ENCODE measurements at regions not wholly inside any gene's neighbourhood (a gene's known extent, or its start where the extent isn't known, plus 50 kb on each side); places are given as distances from the start of the nearest gene placed in this dataset.

DNA sequence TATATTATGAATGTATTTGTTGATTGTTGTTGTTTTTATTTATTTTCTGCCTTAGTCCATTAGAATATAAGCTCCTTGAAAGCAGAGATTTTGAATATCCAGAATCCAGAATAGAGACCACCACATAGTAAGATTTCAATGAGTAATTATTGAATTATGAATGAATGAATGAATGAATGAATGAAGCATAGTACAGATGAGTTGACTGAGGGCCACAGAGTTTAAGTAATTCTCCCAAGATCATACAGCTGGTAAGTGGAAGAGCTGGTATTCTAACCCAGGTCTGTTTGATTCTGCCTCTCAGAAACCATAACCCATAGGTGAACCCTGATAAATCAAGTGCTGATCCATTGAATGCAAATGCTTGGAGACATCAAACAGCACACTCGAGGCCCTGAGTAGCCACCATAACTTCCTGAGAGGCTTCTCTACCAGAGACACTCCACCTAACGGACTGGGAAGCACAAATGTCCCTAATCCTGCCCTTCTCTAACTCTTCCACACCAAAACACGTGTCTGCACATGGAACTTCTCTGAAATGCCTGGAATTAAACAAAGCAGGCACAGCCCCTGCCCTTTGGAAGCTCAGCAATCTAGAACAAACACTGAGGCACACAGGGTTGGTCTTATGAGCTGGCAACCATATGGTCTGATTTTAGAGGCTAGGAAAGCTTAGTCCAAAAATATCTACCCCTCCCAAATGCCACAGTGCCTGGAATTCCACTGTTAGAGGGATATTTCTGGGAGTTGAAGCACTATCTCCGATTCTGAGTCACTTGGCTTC is 190.1 kb downstream of the FOXO1 start:
- no peak for TF ChIP-seq ZNF175 (tag by site-specific recombination; IDR thresholded peaks at IDR 0.05)
- no peak for TF ChIP-seq ZNF791 (tag by site-specific recombination; IDR thresholded peaks at IDR 0.05)
- TF ChIP-seq ZNF624 (tag by site-specific recombination; IDR thresholded peaks at IDR 0.05): no peak
- TF ChIP-seq ZNF561 (tag by site-specific recombination; IDR thresholded peaks at IDR 0.05; ENCODE audit: borderline replicate concordance): no peak
- TF ChIP-seq OVOL3 (tag by site-specific recombination; IDR thresholded peaks at IDR 0.05): no peak
- no peak for TF ChIP-seq IKZF3 (tag by site-specific recombination; IDR thresholded peaks at IDR 0.05)
- TF ChIP-seq, protein P1, sequence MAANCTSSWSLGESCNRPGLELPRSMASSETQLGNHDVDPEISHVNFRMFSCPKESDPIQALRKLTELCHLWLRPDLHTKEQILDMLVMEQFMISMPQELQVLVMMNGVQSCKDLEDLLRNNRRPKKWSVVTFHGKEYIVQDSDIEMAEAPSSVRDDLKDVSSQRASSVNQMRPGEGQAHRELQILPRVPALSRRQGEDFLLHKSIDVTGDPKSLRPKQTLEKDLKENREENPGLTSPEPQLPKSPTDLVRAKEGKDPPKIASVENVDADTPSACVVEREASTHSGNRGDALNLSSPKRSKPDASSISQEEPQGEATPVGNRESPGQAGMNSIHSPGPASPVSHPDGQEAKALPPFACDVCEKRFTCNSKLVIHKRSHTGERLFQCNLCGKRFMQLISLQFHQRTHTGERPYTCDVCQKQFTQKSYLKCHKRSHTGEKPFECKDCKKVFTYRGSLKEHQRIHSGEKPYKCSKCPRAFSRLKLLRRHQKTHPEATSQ (tag by site-specific recombination; IDR thresholded peaks at IDR 0.05): no peak
- TF ChIP-seq GLI4 (tag by site-specific recombination; IDR thresholded peaks at IDR 0.05): no peak
- no peak for TF ChIP-seq ZNF843 (tag by site-specific recombination; IDR thresholded peaks at IDR 0.05)
- TF ChIP-seq SP3 (tag by site-specific recombination; IDR thresholded peaks at IDR 0.05): no peak
- no peak for TF ChIP-seq GLIS1 (tag by site-specific recombination; IDR thresholded peaks at IDR 0.05)
- no peak for TF ChIP-seq SETDB1 (IDR thresholded peaks at IDR 0.05; ENCODE audit: insufficient read length, low read length)
- no peak for TF ChIP-seq ZBTB21 (tag by site-specific recombination; IDR thresholded peaks at IDR 0.05)
- no peak for TF ChIP-seq ZNF248 (tag by site-specific recombination; IDR thresholded peaks at IDR 0.05)
- no peak for TF ChIP-seq ZNF184 (tag by site-specific recombination; IDR thresholded peaks at IDR 0.05)
- no peak for TF ChIP-seq WT1 (tag by site-specific recombination; IDR thresholded peaks at IDR 0.05)
- no peak for TF ChIP-seq EGR2 (tag by site-specific recombination; IDR thresholded peaks at IDR 0.05; ENCODE audit: low read depth)
- TF ChIP-seq ZNF555 (tag by site-specific recombination; conservative IDR thresholded peaks at IDR 0.05): no peak
- TF ChIP-seq, protein P2, sequence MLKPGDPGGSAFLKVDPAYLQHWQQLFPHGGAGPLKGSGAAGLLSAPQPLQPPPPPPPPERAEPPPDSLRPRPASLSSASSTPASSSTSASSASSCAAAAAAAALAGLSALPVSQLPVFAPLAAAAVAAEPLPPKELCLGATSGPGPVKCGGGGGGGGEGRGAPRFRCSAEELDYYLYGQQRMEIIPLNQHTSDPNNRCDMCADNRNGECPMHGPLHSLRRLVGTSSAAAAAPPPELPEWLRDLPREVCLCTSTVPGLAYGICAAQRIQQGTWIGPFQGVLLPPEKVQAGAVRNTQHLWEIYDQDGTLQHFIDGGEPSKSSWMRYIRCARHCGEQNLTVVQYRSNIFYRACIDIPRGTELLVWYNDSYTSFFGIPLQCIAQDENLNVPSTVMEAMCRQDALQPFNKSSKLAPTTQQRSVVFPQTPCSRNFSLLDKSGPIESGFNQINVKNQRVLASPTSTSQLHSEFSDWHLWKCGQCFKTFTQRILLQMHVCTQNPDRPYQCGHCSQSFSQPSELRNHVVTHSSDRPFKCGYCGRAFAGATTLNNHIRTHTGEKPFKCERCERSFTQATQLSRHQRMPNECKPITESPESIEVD (tag by site-specific recombination; IDR thresholded peaks at IDR 0.05): no peak
- TF ChIP-seq ZNF830 (tag by site-specific recombination; IDR thresholded peaks at IDR 0.05; ENCODE audit: low read depth): no peak
- Histone ChIP-seq H3K4me3 (ENCODE audit: low read depth, low read length) (no peak overlapping the region), H3K27ac (ENCODE audit: extremely low read depth, low read depth, low read length) (no peak overlapping the region), H3K36me3 (ENCODE audit: control insufficient read depth in 2 of 2, insufficient read depth in 1 of 2, low read length in 2 of 2) (no peaks in the 10 kb centered on the region), H3K9me3 (ENCODE audit: control insufficient read depth, insufficient read depth, low read depth, low read length) (no peaks in the 10 kb centered on the region), H3K4me1 (ENCODE audit: control insufficient read depth, insufficient read depth, low read length) (no peaks in the 10 kb centered on the region)
- ChIA-PET CTCF (interaction anchor here (0.6 kb wide), 1 partner anchor 1283 kb away, joined by 4 read pairs; no protein-coding TSS in a partner anchor), POLR2A (no interaction called here)

DNA sequence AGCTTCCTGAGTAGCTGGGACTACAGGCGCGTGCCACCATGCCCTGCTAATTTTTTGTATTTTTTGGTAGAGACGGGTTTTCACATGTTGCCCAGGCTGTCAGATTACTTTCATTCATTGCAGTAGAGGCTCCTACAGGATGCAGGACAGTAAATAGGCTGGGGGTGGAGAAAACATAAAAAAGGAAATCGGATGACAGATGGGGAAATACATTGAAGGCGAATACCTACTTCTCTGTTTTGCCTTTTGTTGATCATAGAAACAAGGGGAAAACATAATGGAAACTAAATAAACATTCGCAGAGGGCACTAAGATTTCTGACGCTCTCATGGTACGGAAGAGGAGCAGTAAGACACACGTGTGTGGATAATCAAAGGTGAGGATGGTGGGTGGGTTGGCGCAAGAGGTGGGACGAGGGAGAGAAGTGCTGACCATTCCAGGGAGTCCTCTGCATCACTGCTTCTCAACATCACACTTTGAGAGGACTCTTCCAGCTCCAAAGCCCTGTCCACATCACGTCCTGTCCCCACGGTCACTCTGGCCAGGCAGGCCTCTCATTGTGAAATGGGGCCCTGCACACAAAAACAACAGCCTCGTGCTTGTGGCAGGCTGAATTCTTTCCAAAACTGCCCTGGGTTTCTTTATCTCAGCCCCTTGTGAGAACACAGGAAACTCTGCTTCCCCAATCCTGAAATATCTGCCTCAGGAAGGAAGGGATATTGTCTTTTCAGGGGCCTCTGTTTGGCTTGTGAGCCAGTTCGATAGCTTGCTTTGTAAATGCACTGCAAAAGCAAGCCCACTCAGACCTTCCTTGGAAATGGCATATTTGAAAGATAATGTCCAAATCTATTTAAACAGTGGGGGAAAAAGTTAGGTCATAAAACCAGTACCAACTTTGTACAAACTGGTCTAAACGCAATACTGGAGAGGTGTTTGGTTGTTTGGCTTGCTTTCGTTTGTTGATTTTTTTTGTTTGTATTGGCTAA is 188.5 kb downstream of the FOXO1 start:
- no peaks in the 10 kb centered on the region for H3K36me3 ChIP-seq (ENCODE audit: control insufficient read depth in 2 of 2, insufficient read depth in 1 of 2, low read length in 2 of 2)
- POLR2A ChIA-PET: no interaction called here
- H3K27ac ChIP-seq (ENCODE audit: extremely low read depth, low read depth, low read length): no peak overlapping the region
- TF ChIP-seq ZNF266 (tag by site-specific recombination; IDR thresholded peaks at IDR 0.05; ENCODE audit: low read depth) (no peak), ZNF112 (tag by site-specific recombination; IDR thresholded peaks at IDR 0.05) (no peak), ZNF223 (tag by site-specific recombination; IDR thresholded peaks at IDR 0.05) (no peak), BCL11B (tag by site-specific recombination; IDR thresholded peaks at IDR 0.05; ENCODE audit: low read depth) (no peak), ZNF391 (tag by site-specific recombination; IDR thresholded peaks at IDR 0.05; ENCODE audit: borderline replicate concordance, low read depth) (no peak), ZNF747 (tag by site-specific recombination; IDR thresholded peaks at IDR 0.05) (no peak)
- TF ChIP-seq, protein P3, sequence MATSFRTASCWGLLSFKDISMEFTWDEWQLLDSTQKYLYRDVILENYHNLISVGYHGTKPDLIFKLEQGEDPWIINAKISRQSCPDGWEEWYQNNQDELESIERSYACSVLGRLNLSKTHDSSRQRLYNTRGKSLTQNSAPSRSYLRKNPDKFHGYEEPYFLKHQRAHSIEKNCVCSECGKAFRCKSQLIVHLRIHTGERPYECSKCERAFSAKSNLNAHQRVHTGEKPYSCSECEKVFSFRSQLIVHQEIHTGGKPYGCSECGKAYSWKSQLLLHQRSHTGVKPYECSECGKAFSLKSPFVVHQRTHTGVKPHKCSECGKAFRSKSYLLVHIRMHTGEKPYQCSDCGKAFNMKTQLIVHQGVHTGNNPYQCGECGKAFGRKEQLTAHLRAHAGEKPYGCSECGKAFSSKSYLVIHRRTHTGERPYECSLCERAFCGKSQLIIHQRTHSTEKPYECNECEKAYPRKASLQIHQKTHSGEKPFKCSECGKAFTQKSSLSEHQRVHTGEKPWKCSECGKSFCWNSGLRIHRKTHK (tag by site-specific recombination; IDR thresholded peaks at IDR 0.05): no peak
- TF ChIP-seq, protein P4, sequence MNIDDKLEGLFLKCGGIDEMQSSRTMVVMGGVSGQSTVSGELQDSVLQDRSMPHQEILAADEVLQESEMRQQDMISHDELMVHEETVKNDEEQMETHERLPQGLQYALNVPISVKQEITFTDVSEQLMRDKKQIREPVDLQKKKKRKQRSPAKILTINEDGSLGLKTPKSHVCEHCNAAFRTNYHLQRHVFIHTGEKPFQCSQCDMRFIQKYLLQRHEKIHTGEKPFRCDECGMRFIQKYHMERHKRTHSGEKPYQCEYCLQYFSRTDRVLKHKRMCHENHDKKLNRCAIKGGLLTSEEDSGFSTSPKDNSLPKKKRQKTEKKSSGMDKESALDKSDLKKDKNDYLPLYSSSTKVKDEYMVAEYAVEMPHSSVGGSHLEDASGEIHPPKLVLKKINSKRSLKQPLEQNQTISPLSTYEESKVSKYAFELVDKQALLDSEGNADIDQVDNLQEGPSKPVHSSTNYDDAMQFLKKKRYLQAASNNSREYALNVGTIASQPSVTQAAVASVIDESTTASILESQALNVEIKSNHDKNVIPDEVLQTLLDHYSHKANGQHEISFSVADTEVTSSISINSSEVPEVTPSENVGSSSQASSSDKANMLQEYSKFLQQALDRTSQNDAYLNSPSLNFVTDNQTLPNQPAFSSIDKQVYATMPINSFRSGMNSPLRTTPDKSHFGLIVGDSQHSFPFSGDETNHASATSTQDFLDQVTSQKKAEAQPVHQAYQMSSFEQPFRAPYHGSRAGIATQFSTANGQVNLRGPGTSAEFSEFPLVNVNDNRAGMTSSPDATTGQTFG (tag by site-specific recombination; IDR thresholded peaks at IDR 0.05; ENCODE audit: borderline replicate concordance): no peak

More for the DNA sequence above, 188.5 kb downstream of the FOXO1 start:
- Histone ChIP-seq H3K4me1 (ENCODE audit: control insufficient read depth, insufficient read depth, low read length) (no peaks in the 10 kb centered on the region), H3K4me3 (ENCODE audit: low read depth, low read length) (no peak overlapping the region), H3K9me3 (ENCODE audit: control insufficient read depth, insufficient read depth, low read depth, low read length) (no peaks in the 10 kb centered on the region)
- CTCF ChIA-PET: no interaction called here
